ENCODE measurements at regions not wholly inside any gene's neighbourhood (a gene's known extent, or its start where the extent isn't known, plus 50 kb on each side); places are given as distances from the start of the nearest gene placed in this dataset.

- intact Hi-C loops (cut with DNase I): no loop called here
- H3K4me1 ChIP-seq (ENCODE audit: insufficient read depth): peaks cover 5% of the 10 kb centered on the region
- H3K27me3 ChIP-seq: no peaks in the 10 kb centered on the region
- 8 to 13% (median 11%) methylated on average over 3 of the region's 3 CpGs for WGBS, 3 donors
- no peaks in the 10 kb centered on the region for H3K9me3 ChIP-seq
- H3K36me3 ChIP-seq: no peaks in the 10 kb centered on the region
- DNase-seq: no peak
- no peak overlapping the region for H3K27ac ChIP-seq
- H3K4me3 ChIP-seq: no peak overlapping the region
- TF ChIP-seq EP300 (IDR thresholded peaks at IDR 0.05): no peak
- no peak for TF ChIP-seq CTCF (IDR thresholded peaks at IDR 0.05)
- no peak for TF ChIP-seq POLR2A (IDR thresholded peaks at IDR 0.05)
These were observed 242.5 kb upstream of the TBL1XR1 start for GRCh38 chr3:177439694-177440269.

- no peak overlapping the region for H3K27ac ChIP-seq
- TF ChIP-seq EP300 (IDR thresholded peaks at IDR 0.05) (no peak), POLR2A (IDR thresholded peaks at IDR 0.05) (no peak), CTCF (IDR thresholded peaks at IDR 0.05) (no peak)
- no peaks in the 10 kb centered on the region for H3K9me3 ChIP-seq
- intact Hi-C loops (cut with DNase I): no loop called here
- H3K27me3 ChIP-seq: no peaks in the 10 kb centered on the region
- H3K4me1 ChIP-seq (ENCODE audit: insufficient read depth): peaks cover 5% of the 10 kb centered on the region
- no peak overlapping the region for H3K4me3 ChIP-seq
- DNase-seq: no peak
- no peaks in the 10 kb centered on the region for H3K36me3 ChIP-seq
- 89 to 93% (median 90%) methylated on average over 8 of the region's 8 CpGs for WGBS, 3 donors
These were observed 243.3 kb upstream of the TBL1XR1 start for GRCh38 chr3:177440456-177441104.

GRCh38 chr3:177441276-177441812 lies 244.1 kb upstream of the TBL1XR1 start:
- peaks cover 5% of the 10 kb centered on the region for H3K4me1 ChIP-seq (ENCODE audit: insufficient read depth)

More at GRCh38 chr3:177441276-177441812, 244.1 kb upstream of the TBL1XR1 start:
- intact Hi-C loops (cut with DNase I): no loop called here
- no peak for DNase-seq
- Histone ChIP-seq H3K27ac (no peak overlapping the region), H3K27me3 (no peaks in the 10 kb centered on the region), H3K4me3 (no peak overlapping the region), H3K36me3 (no peaks in the 10 kb centered on the region), H3K9me3 (no peaks in the 10 kb centered on the region)
- TF ChIP-seq POLR2A (IDR thresholded peaks at IDR 0.05): no peak
- no peak for TF ChIP-seq EP300 (IDR thresholded peaks at IDR 0.05)
- TF ChIP-seq CTCF (IDR thresholded peaks at IDR 0.05): no peak
- WGBS, 3 donors: 86 to 95% (median 91%) methylated on average over 1 of the region's 1 CpG

All from ovary (tissue), 7 donors.